ENCODE measurements at regions not wholly inside any gene's neighbourhood (a gene's known extent, or its start where the extent isn't known, plus 50 kb on each side); places are given as distances from the start of the nearest gene placed in this dataset.

- no peak for TF ChIP-seq KDM1A (IDR thresholded peaks at IDR 0.05; ENCODE audit: low read depth)
Observed at GRCh38 chr3:79884354-79884753, 116.6 kb upstream of the ROBO1 start (continued).

GRCh38 chr3:79881431-79881830 lies 113.6 kb upstream of the ROBO1 start:
- no peak for FAIRE-seq
- Histone ChIP-seq H3K4me1 (no peaks in the 10 kb centered on the region), H3K4me2 (no peak overlapping the region), H3K27ac (no peak overlapping the region), H3K4me3 (no peak overlapping the region), H3K9me3 (no peaks in the 10 kb centered on the region; the same call in 2 of the 3 replicates)
- no peak for DNase-seq (ENCODE audit: low read depth in 1 of 2, low spot score in 1 of 2)
- whole genome bisulfite sequencing (ENCODE audit: missing lambda C conversion rate) = 23% methylated on average over 1 of the region's 1 CpG
- POLR2A ChIA-PET = no interaction called here
- CTCF ChIA-PET = no interaction called here
- no peak for ATAC-seq
- no peak for TF ChIP-seq EHF (CRISPR knock-in tag; IDR thresholded peaks at IDR 0.05)
- no peak for TF ChIP-seq ZC3H11A (IDR thresholded peaks at IDR 0.05)
- no peak for TF ChIP-seq PBX3 (IDR thresholded peaks at IDR 0.05)
- TF ChIP-seq POLR2A (IDR thresholded peaks at IDR 0.05; ENCODE audit: low read length) = no peak
- no peak for TF ChIP-seq KDM5A (IDR thresholded peaks at IDR 0.05)
- no peak for TF ChIP-seq CBX2 (IDR thresholded peaks at IDR 0.05; ENCODE audit: borderline replicate concordance, low read depth)
- no peak for TF ChIP-seq MYC (IDR thresholded peaks at IDR 0.05; ENCODE audit: borderline replicate concordance, low read length)
- TF ChIP-seq MAX (IDR thresholded peaks at IDR 0.05) = no peak
- TF ChIP-seq EP300 (IDR thresholded peaks at IDR 0.05) = no peak
- TF ChIP-seq MAZ (IDR thresholded peaks at IDR 0.05; ENCODE audit: borderline replicate concordance, low read depth, low read length) = no peak
- TF ChIP-seq HEYL (CRISPR knock-in tag; IDR thresholded peaks at IDR 0.05) = no peak
- no peak for TF ChIP-seq REST (IDR thresholded peaks at IDR 0.05)
- TF ChIP-seq CEBPB (IDR thresholded peaks at IDR 0.05) = no peak
- TF ChIP-seq CHD2 (IDR thresholded peaks at IDR 0.05; ENCODE audit: low read length, partially characterized antibody) = no peak
- TF ChIP-seq HOXB13 (CRISPR knock-in tag; IDR thresholded peaks at IDR 0.05; ENCODE audit: low read depth) = no peak
- TF ChIP-seq ATOH8 (CRISPR knock-in tag; IDR thresholded peaks at IDR 0.05; ENCODE audit: low read depth) = no peak
- TF ChIP-seq ESRRA (IDR thresholded peaks at IDR 0.05; ENCODE audit: borderline replicate concordance, low read length) = no peak
- TF ChIP-seq EHMT2 (IDR thresholded peaks at IDR 0.05; ENCODE audit: low read depth) = no peak
- TF ChIP-seq POLR2AphosphoS2 (conservative IDR thresholded peaks at IDR 0.05; ENCODE audit: low read length) = no peak

GRCh38 chr3:79878708-79879107 lies 110.9 kb upstream of the ROBO1 start:
- H3K4me2 ChIP-seq = no peak overlapping the region
- DNase-seq (ENCODE audit: low read depth in 1 of 2, low spot score in 1 of 2) (no peak), FAIRE-seq (no peak), ATAC-seq (no peak)
- 33% methylated on average over 4 of the region's 4 CpGs for WGBS (ENCODE audit: missing lambda C conversion rate)
- POLR2A ChIA-PET = no interaction called here
- H3K4me1 ChIP-seq = no peaks in the 10 kb centered on the region
- TF ChIP-seq MAX (IDR thresholded peaks at IDR 0.05) (no peak), ESRRA (IDR thresholded peaks at IDR 0.05; ENCODE audit: borderline replicate concordance, low read length) (no peak), PBX3 (IDR thresholded peaks at IDR 0.05) (no peak), KDM1A (IDR thresholded peaks at IDR 0.05; ENCODE audit: low read depth) (no peak), BHLHE40 (IDR thresholded peaks at IDR 0.05; ENCODE audit: low read depth, low read length) (no peak), GATA3 (IDR thresholded peaks at IDR 0.05; ENCODE audit: borderline replicate concordance) (no peak), FOXS1 (CRISPR knock-in tag; IDR thresholded peaks at IDR 0.05) (no peak), NFE2L2 (conservative IDR thresholded peaks at IDR 0.05; ENCODE audit: low read length) (no peak), REST (IDR thresholded peaks at IDR 0.05) (no peak)
- H3K4me3 ChIP-seq = no peak overlapping the region
- no peaks in the 10 kb centered on the region; the same call in 2 of the 3 replicates for H3K9me3 ChIP-seq
- CTCF ChIA-PET = no interaction called here
- H3K27ac ChIP-seq = no peak overlapping the region

Data from A549 (cell line).